SJSA1 (cell line): ENCODE measurements at regions not wholly inside any gene's neighbourhood (a gene's known extent, or its start where the extent isn't known, plus 50 kb on each side); places are given as distances from the start of the nearest gene placed in this dataset.

Experiments used
- DNase-seq, 2 experiments: peaks; one replicate each; pipeline ENCODE4 v3.0.0-alpha.2; 2015 to 2020; ENCODE audit warnings: low spot score in 2 of 2, low read depth in 1 of 2
- H3K27ac ChIP-seq: fragments of 250-450 bp; sonication (Bioruptor Pico); 2 replicates; pipeline ENCODE4 v1.5.1; 2020; ENCODE audit warnings: mild to moderate bottlenecking, moderate library complexity
- H3K27me3 ChIP-seq: fragments of 250-450 bp; sonication (Bioruptor Pico); replicated peaks from 2 replicates; pipeline ENCODE4 v1.5.1; 2020; ENCODE audit warnings: mild to moderate bottlenecking, moderate library complexity
- H3K36me3 ChIP-seq: fragments of 250-450 bp; sonication (Bioruptor Pico); 2 replicates; pipeline ENCODE4 v1.5.1; 2020; ENCODE audit warnings: mild to moderate bottlenecking
- H3K4me1 ChIP-seq: fragments of 250-450 bp; sonication (Bioruptor Pico); replicated peaks from 2 replicates; pipeline ENCODE4 v1.6.1; 2021; ENCODE audit warnings: mild to moderate bottlenecking
- H3K4me3 ChIP-seq: fragments of 250-450 bp; sonication (Bioruptor Pico); 2 replicates; pipeline ENCODE4 v1.5.1; 2020; ENCODE audit warnings: mild to moderate bottlenecking
- H3K9me3 ChIP-seq: fragments of 250-450 bp; sonication (Bioruptor Pico); replicated peaks from 2 replicates; pipeline ENCODE4 v1.5.1; 2020; ENCODE audit warnings: mild to moderate bottlenecking

DNA sequence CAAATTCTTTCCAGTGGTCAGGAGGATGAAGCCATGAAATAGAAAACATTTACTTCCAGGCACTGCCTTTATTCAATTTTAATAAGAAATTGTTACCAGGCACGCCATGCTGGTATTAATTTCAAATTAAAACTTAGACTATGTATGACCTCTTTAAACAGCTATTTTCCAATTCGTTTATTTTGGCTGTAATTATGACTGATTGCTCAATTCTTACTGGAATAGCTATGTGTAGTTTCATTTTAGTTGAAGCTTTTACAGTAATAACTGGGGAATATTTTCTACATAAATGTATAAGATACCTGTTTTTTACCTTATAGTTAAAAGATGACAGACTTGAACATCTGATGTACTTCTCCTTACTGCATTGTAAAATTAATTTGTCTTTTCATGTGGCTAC lies 480.0 kb upstream of the GOLIM4 start:
- Histone ChIP-seq H3K27me3 (no peaks in the 10 kb centered on the region), H3K4me1 (no peaks in the 10 kb centered on the region), H3K36me3 (no peaks in the 10 kb centered on the region), H3K4me3 (no peak overlapping the region), H3K9me3 (no peaks in the 10 kb centered on the region), H3K27ac (no peak overlapping the region)
- no peak for DNase-seq

DNA sequence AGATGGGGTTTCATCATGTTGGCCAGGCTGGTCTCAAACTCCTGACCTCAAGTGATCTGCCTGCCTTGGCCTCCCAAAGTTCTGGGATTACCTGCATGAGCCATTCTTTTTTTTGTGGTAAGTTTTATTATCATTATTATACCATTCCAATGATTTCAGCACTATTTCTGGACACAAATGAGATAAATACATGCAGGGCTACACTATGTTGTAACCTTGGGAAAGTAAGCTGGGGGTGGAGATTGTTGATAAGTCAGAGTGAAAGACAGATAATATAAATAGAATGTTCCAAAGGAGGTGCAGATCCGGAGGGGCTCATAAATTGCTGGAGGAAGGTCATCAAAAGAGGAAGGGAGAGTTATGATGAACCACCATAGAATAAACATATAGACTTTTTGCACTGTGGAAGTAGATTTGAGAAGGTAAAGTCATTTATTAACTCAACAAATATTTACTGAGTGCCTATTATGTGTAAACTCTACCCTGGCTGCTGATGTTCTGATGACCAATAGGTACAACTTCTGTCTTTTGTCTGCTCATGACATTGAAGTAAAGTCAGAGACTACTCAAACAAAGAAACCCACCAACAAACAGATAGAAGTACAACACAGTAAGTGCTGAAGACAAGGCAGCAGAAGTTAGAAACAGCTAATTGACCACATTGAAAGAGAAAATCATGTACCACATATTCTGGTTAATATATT lies 478.9 kb upstream of the GOLIM4 start:
- Histone ChIP-seq H3K4me1 (no peaks in the 10 kb centered on the region), H3K27ac (no peak overlapping the region), H3K27me3 (no peaks in the 10 kb centered on the region), H3K9me3 (no peaks in the 10 kb centered on the region), H3K4me3 (no peak overlapping the region), H3K36me3 (no peaks in the 10 kb centered on the region)
- DNase-seq, result no peak

DNA sequence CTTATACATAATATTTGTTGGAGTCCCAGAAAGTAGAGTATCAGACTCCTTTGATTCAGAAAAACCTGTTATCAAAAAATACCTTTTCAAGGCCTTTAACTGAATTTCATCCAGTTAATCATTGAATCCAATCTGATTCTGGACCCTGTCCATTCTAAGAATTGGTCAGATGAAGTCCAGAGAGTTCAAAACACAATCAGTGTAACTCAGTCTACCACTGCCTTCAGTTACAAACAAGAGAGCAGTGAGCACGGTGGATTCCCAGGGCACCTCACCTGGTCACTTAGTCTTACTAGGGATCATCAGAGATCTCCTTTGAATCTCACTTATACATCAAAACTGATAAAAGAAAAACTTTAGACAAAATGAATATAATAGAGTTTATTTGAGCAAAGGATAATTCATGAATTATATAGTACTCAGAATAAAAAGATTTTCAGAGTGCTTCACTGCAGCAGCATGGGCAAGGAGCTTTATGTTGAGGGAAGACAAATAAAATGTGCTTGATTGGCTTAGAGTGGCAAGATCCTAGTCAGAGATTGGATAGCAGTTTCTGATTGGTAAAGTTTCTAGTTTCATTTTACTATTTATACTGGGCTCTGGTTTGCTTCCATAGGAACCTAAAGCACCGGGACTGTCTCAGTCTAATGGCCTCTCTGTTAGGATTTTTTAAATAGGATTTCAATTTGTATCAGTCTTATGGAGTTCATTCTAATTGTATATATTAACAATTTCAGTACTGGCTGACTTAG lies 474.9 kb upstream of the GOLIM4 start:
- H3K27ac ChIP-seq, result no peak overlapping the region
- H3K27me3 ChIP-seq, result no peaks in the 10 kb centered on the region
- no peak for DNase-seq
- H3K4me1 ChIP-seq, result no peaks in the 10 kb centered on the region
- no peak overlapping the region for H3K4me3 ChIP-seq
- no peaks in the 10 kb centered on the region for H3K36me3 ChIP-seq
- H3K9me3 ChIP-seq, result no peaks in the 10 kb centered on the region

DNA sequence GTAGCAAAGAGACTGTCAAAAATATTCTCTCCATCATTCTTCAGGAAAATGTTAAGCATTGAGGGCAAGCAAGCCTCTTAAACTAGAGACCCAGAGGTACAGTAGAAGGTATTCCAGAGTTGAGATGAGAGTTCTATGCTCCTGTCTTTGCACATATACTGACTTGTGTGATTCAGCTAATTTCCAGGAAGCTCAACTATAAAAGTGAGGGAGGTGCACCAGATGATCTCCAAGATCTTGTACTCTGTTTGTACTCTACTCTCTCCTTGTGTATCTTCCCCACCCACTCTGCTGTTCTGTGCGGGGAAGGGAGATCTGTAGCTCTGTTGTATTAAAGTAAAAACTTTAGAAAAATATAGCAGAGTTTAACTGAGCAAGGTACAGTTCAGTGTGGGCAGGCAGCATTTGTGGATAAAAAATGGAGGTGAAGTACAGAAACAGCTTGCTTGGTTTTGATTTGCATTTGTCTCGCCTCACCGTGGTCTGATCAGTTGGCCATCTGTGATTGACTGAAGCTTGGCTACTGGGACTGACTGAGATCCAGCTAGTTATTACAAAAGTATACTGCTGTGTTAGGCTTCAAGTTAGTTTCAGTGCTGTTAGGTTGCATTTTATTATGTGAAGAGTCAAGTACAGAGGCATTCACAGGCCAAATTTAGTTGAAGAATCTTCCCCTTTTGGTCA lies 463.1 kb upstream of the GOLIM4 start:
- Histone ChIP-seq H3K9me3 (no peaks in the 10 kb centered on the region), H3K36me3 (no peaks in the 10 kb centered on the region), H3K4me1 (no peaks in the 10 kb centered on the region), H3K4me3 (no peak overlapping the region), H3K27me3 (no peaks in the 10 kb centered on the region), H3K27ac (no peak overlapping the region)
- no peak for DNase-seq

DNA sequence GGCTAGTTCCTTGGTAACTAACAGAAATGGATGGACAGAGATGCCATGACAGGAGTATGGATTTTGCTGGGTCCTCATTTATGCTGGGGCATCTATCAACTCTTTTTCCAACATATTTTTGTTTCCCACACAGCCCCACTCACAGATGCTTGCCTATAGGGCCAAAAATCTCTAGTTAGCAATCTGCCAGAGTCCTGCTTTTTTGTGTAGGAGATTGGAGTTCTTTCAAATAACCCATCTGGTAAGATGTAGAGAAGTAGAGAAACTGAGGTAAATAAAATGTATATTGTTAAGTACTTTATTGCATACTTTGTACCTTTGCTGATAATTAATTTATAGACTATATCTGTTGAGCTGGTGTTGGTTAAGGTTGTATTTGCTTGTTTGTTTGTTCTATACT lies 456.5 kb upstream of the GOLIM4 start:
- no peak for DNase-seq
- Histone ChIP-seq H3K36me3 (no peaks in the 10 kb centered on the region), H3K4me1 (no peaks in the 10 kb centered on the region), H3K9me3 (no peaks in the 10 kb centered on the region), H3K27ac (no peak overlapping the region), H3K4me3 (no peak overlapping the region), H3K27me3 (no peaks in the 10 kb centered on the region)

DNA sequence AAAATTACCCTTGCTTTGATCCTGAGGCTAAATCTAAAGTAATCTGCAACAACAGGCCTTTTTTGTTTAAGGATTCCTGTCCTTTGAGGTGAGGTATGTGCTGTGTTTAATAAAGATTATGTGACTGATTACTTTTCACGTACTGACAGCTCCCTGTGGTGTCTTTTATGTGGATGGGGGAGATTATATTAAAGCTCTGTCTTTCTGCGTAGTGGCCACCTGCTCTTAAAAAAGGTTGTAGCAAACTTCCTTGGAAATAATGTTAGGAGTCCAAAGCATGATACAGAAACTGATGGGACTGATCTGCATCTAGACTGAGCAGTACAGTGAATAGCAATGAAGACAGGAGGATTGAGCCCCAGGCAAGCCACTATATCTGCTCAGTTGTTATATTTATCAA lies 453.0 kb upstream of the GOLIM4 start:
- Histone ChIP-seq H3K27ac (no peak overlapping the region), H3K4me1 (no peaks in the 10 kb centered on the region), H3K9me3 (no peaks in the 10 kb centered on the region), H3K4me3 (no peak overlapping the region), H3K27me3 (no peaks in the 10 kb centered on the region), H3K36me3 (no peaks in the 10 kb centered on the region)
- no peak for DNase-seq

DNA sequence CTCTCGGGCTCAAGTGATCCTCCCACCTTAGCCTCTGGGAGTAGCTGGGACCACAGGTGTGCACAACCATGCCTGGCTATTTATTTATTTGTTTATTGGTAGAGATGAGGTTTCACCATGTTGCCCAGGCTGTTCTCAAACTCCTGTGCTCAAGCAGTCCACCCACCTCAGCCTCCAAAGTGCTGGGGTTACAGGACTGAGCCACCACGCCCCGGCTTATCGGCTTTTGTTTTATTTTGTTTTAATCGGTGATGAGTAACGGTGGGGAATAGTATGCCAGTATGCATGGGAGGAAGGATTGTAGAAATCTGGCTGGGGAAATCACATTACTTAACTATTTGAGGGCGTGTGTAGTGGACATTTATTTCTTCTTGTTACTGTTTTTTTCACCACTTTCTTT lies 451.0 kb upstream of the GOLIM4 start:
- Histone ChIP-seq H3K27me3 (no peaks in the 10 kb centered on the region), H3K4me1 (no peaks in the 10 kb centered on the region), H3K36me3 (no peaks in the 10 kb centered on the region), H3K4me3 (no peak overlapping the region), H3K27ac (no peak overlapping the region), H3K9me3 (no peaks in the 10 kb centered on the region)
- no peak for DNase-seq

DNA sequence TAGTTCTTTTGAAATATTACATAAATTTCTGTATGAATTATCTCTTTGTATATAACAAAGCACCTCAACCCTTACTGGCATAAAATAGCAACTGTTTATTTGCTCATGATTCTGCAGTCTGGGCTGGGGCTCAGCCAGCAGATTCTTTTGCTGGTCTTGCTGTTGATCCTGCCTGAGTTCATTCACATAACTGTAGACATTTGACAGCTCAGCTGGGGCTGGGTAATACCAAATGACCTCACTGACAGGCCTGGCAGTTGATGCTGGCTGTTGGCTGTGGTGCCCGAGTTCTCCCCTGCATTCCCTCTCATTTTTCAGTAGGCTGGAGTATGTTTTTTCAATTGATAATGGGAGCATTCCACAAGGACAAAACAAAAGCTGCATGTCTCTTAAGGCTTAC lies 449.9 kb upstream of the GOLIM4 start:
- no peaks in the 10 kb centered on the region for H3K4me1 ChIP-seq
- H3K36me3 ChIP-seq, result no peaks in the 10 kb centered on the region
- H3K9me3 ChIP-seq, result no peaks in the 10 kb centered on the region
- H3K27me3 ChIP-seq, result no peaks in the 10 kb centered on the region
- DNase-seq, result no peak
- H3K4me3 ChIP-seq, result no peak overlapping the region
- no peak overlapping the region for H3K27ac ChIP-seq

DNA sequence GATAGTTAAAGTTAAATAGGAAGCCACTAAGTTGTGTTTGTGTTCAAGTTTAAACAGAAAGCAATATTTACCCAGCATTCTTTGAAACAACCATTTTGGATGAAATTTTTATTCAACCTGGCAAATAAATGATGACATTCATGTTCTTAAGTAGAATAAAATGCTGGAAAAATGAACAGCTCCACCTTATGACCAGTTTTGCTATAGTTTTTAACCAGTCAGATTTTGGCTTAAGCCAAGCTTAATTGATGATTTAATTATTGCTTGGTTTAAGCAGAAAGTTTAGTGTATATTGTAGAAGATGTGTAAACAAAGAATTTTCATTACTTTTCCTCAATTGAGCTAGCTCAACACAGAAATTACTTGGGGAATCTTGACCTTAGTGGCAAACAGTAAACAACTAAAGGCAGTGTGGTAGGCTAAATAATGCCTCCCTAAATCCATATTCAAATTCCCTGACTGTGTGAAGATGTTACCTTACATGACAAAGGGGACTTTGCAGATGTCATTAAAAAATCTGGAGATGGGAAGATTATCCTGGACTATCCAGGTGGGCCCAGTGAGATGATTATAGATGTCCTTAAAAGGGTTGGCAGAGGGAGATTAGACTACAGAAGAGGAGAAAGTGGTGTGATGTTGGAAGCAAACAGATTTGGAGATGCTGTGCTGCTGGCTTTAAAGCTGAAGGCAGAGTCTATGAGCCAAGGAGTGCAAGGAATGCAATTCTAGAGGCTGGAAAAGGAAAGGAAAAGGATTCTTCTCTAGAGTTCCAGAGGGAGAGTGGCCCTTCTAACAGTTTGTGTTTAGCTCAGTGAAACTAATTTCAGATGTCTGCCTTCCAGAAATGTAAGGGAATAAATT lies 448.6 kb upstream of the GOLIM4 start:
- H3K9me3 ChIP-seq, result no peaks in the 10 kb centered on the region
- H3K27me3 ChIP-seq, result no peaks in the 10 kb centered on the region
- no peak overlapping the region for H3K27ac ChIP-seq
- H3K4me3 ChIP-seq, result no peak overlapping the region
- H3K36me3 ChIP-seq, result no peaks in the 10 kb centered on the region
- no peaks in the 10 kb centered on the region for H3K4me1 ChIP-seq
- no peak for DNase-seq

DNA sequence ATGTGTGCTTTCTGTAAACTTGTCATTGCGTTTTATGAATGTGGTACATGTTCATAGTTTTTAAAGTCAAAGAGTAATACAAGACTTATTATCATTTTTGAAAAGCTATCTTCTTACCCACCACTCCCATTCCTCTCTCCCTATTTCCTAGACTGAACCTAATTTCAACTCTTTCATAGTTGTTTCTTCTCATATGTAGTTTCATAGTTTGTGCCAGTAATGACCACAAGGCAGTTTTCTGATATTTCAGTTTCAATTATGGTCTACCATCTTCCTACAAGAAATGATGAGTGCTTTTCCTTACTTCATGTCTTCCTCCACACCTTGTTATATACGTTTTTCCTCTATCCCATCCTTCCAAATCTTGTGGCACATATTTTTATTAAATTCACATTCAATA lies 445.0 kb upstream of the GOLIM4 start:
- H3K4me1 ChIP-seq, result no peaks in the 10 kb centered on the region
- DNase-seq, result no peak
- H3K36me3 ChIP-seq, result no peaks in the 10 kb centered on the region
- H3K4me3 ChIP-seq, result no peak overlapping the region
- H3K27ac ChIP-seq, result no peak overlapping the region
- no peaks in the 10 kb centered on the region for H3K27me3 ChIP-seq
- H3K9me3 ChIP-seq, result no peaks in the 10 kb centered on the region

DNA sequence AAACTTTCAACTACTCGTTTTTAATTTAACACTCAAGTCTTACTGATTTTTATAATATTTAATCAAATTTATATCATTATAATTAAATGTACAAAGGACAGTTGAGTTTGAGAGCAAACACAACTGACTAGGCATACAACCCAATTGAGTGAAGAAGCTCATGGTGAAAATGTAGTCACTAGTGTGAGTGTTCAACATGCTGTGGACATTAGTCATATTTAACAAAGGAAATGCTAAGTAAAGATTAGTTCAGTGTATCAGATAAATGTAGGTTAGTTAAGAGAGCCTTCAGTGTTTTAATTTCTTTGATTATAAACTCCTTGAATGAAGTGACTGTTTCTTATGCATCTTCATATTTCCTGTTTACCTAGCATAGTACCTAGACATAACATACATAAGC lies 444.2 kb upstream of the GOLIM4 start:
- Histone ChIP-seq H3K9me3 (no peaks in the 10 kb centered on the region), H3K27me3 (no peaks in the 10 kb centered on the region), H3K4me3 (no peak overlapping the region), H3K4me1 (no peaks in the 10 kb centered on the region), H3K36me3 (no peaks in the 10 kb centered on the region), H3K27ac (no peak overlapping the region)
- DNase-seq, result no peak

DNA sequence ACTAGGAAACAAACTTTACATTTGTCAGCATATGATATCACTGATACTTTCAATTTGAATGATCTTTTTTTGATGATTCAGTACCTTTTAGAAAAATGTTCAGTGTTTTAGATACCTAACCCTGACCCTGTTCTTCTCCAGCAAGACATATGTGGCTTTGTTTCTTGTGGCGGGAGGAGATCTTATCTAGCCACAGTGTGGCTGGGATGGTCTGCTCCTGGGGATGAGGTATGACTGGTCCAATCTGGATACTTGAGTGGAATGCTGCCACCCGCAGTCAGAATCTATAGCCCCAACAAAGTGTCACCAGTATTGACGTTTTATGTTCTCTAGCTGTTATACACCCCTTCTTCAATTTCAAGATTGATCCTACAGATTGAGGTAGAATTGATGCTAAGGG lies 439.0 kb upstream of the GOLIM4 start:
- no peaks in the 10 kb centered on the region for H3K4me1 ChIP-seq
- H3K4me3 ChIP-seq, result no peak overlapping the region
- no peak for DNase-seq
- no peaks in the 10 kb centered on the region for H3K36me3 ChIP-seq
- no peaks in the 10 kb centered on the region for H3K9me3 ChIP-seq
- H3K27ac ChIP-seq, result no peak overlapping the region
- H3K27me3 ChIP-seq, result no peaks in the 10 kb centered on the region

DNA sequence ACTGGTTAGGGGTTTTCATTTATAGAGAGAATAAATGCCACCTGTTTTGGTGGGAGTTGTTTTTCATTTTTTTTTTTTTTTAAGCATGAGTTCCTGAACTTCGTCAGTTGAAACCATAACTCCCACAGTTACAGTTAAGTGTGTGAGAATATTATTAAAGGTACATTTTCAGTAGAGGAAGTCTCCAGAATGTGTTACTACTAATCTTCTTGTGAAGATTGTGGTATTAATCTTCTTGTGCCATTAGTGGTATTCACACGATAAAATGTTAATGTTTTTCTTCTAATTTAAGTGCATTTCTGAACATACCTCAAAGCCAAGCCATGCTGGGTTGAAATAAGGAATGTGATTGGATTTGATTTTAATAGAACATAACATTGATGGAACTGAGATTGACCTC lies 437.9 kb upstream of the GOLIM4 start:
- Histone ChIP-seq H3K36me3 (no peaks in the 10 kb centered on the region), H3K4me3 (no peak overlapping the region), H3K27ac (no peak overlapping the region), H3K4me1 (no peaks in the 10 kb centered on the region), H3K9me3 (no peaks in the 10 kb centered on the region), H3K27me3 (no peaks in the 10 kb centered on the region)
- no peak for DNase-seq

DNA sequence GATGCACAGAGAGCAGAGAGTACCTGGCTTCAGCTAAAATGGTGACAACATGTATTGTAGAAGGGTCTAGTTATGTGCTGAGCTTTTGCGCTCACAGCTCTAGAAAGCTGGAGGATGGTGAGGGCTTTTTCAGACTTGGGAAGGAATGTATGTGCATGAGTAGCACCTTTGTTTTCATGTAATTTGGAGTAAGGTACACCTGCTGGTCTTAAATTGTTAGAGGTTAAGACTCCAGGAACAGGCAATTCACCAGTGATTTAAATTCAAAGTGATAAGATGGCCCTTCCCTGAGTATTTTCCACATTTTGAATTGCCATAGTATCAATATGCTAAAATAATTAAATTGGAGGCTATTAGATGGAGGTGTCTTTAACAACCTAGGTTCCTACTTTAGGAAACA lies 436.4 kb upstream of the GOLIM4 start:
- Histone ChIP-seq H3K9me3 (no peaks in the 10 kb centered on the region), H3K27me3 (no peaks in the 10 kb centered on the region), H3K4me3 (no peak overlapping the region), H3K4me1 (no peaks in the 10 kb centered on the region), H3K27ac (no peak overlapping the region), H3K36me3 (no peaks in the 10 kb centered on the region)
- DNase-seq, result no peak
